B cell (primary cell): ENCODE measurements at regions not wholly inside any gene's neighbourhood (a gene's known extent, or its start where the extent isn't known, plus 50 kb on each side); places are given as distances from the start of the nearest gene placed in this dataset.

Source experiments
- ATAC-seq: fragments of 200-7000 bp; cut with Tn5 transposase; one replicate; pipeline ENCODE4 v1.10.0; 2021; ENCODE audit warnings: low read depth, mild to moderate bottlenecking, moderate number of reproducible peaks, moderate library complexity
- CTCF ChIA-PET: fragments of 350-600 bp; sonication (Branson Sonifier 250); formaldehyde crosslinking; loops from one replicate; lab custom pipeline; 2021; ENCODE audit warnings: antibody characterized with exemption, inconsistent platforms; lab: Charles Lee
- POLR2A ChIA-PET: fragments of 350-600 bp; sonication (Branson Sonifier 250); formaldehyde crosslinking; loops from one replicate; lab custom pipeline; 2021; ENCODE audit warnings: antibody characterized with exemption; lab: Charles Lee
- DNase-seq: peaks from one replicate; pipeline ENCODE4 v3.0.0; 2013
- H2AFZ ChIP-seq: 2 replicates; pipeline ENCODE4 v1.6.1; 2012; ENCODE audit warnings: mild to moderate bottlenecking, low read depth, low read length; ENCODE audit not compliant: insufficient read depth, poor library complexity, severe bottlenecking
- H3K27ac ChIP-seq, 2 donors: 1 replicate in 1 of 2; 2 replicates in 1 of 2; pipeline ENCODE4 v1.5.1; 2012 to 2013; ENCODE audit warnings: low read length in 2 of 2, mild to moderate bottlenecking in 2 of 2, moderate library complexity in 1 of 2
- H3K27me3 ChIP-seq, 4 experiments: fragments of 200-600 bp in 1 of 4; sonication (generic) in 1 of 4; replicated peaks in 1 of 4; 1 replicate in 2 of 4; 2 replicates in 2 of 4; pipeline versions ENCODE4 v1.6.1 to v1.7.0; 2013 to 2016; ENCODE audit warnings: low read length in 3 of 4, mild to moderate bottlenecking in 2 of 4, mixed read lengths in 1 of 4, moderate library complexity in 1 of 4; ENCODE audit not compliant: insufficient read depth in 4 of 4, control insufficient read depth in 3 of 4; ENCODE audit errors: control extremely low read depth in 1 of 4
- H3K36me3 ChIP-seq, 2 experiments: replicated peaks in 1 of 2; 1 replicate in 1 of 2; 2 replicates in 1 of 2; pipeline versions ENCODE4 v1.6.1 to v1.7.1; 2013; ENCODE audit warnings: low read length in 1 of 2; ENCODE audit not compliant: insufficient read depth in 2 of 2, control insufficient read depth in 1 of 2; ENCODE audit errors: control extremely low read depth in 1 of 2, extremely low read depth in 1 of 2
- H3K4me1 ChIP-seq, 2 donors: fragments of 200-600 bp in 1 of 2; sonication (generic) in 1 of 2; 1 replicate in 1 of 2; 2 replicates in 1 of 2; pipeline versions ENCODE4 v1.5.1 to v1.6.1; 2013 to 2017; ENCODE audit warnings: low read length in 2 of 2; ENCODE audit not compliant: control insufficient read depth in 2 of 2, insufficient read depth in 2 of 2
- H3K4me2 ChIP-seq: replicated peaks from 2 replicates; pipeline ENCODE3; 2012; ENCODE audit warnings: mild to moderate bottlenecking, low read depth, low read length; ENCODE audit not compliant: poor library complexity, severe bottlenecking
- H3K4me3 ChIP-seq, 5 experiments: fragments of 200-600 bp in 1 of 5; sonication (generic) in 1 of 5; 1 replicate in 3 of 5; 2 replicates in 2 of 5; pipeline versions ENCODE4 v1.5.1 to v1.7.0; 2011 to 2016; ENCODE audit warnings: low read length in 4 of 5, mild to moderate bottlenecking in 4 of 5, low read depth in 2 of 5, control low read depth in 1 of 5, moderate library complexity in 1 of 5; ENCODE audit not compliant: insufficient read depth in 1 of 5; ENCODE audit errors: control extremely low read depth in 1 of 5, extremely low read depth in 1 of 5
- H3K79me2 ChIP-seq: fragments of 200-600 bp; sonication (generic); one replicate; pipeline ENCODE4 v1.6.0; 2016; ENCODE audit warnings: low read length; ENCODE audit not compliant: control insufficient read depth, insufficient read depth
- H3K9ac ChIP-seq: fragments of 200-600 bp; sonication (generic); 2 replicates; pipeline ENCODE4 v1.6.1; 2017; ENCODE audit warnings: mild to moderate bottlenecking, low read length, moderate library complexity
- H3K9me3 ChIP-seq, 3 donors: one replicate each; pipeline versions ENCODE4 v1.6.1 to v1.7.1; 2013; ENCODE audit warnings: low read length in 2 of 3; ENCODE audit not compliant: control insufficient read depth in 2 of 3, insufficient read depth in 1 of 3; ENCODE audit errors: control extremely low read depth in 1 of 3
- H4K20me1 ChIP-seq: 2 replicates; pipeline ENCODE4 v1.6.0; 2012; ENCODE audit warnings: mild to moderate bottlenecking, low read length; ENCODE audit not compliant: insufficient read depth, control insufficient read depth, poor library complexity, severe bottlenecking
- H3K27ac Mint-ChIP-seq: one replicate; pipeline ENCODE4 v1.8.0; 2021; ENCODE audit warnings: mixed read lengths
- H3K27me3 Mint-ChIP-seq: one replicate; pipeline ENCODE4 v1.8.0; 2021; ENCODE audit warnings: mixed read lengths
- H3K4me1 Mint-ChIP-seq: one replicate; pipeline ENCODE4 v1.8.0; 2021; ENCODE audit warnings: mixed read lengths
- H3K4me3 Mint-ChIP-seq: one replicate; pipeline ENCODE4 v1.8.0; 2021; ENCODE audit warnings: mixed read lengths
- H3K9me3 Mint-ChIP-seq: one replicate; pipeline ENCODE4 v1.8.0; 2022; ENCODE audit warnings: mixed read lengths; ENCODE audit not compliant: insufficient read depth
- CTCF ChIP-seq: fragments of 200-600 bp; IDR thresholded peaks from one replicate; pipeline ENCODE4 v1.8.0; 2022; ENCODE audit warnings: antibody characterized with exemption, mild to moderate bottlenecking
- EZH2 ChIP-seq: IDR thresholded peaks from 2 replicates; pipeline ENCODE4 v1.6.1; 2012; ENCODE audit warnings: borderline replicate concordance, low read depth, mild to moderate bottlenecking, moderate library complexity, low read length; ENCODE audit not compliant: insufficient read depth, poor library complexity, severe bottlenecking
- WGBS: methylation state at CpG from one replicate; pipeline ENCODE4 v1.1.5; 2013; ENCODE audit warnings: missing lambda C conversion rate; ENCODE audit not compliant: insufficient coverage; 5-methylcytosine and 5-hydroxymethylcytosine counted together
- intact Hi-C: fragments of 100-400 bp; cut with micrococcal nuclease; formaldehyde crosslinking; loops from one replicate; pipeline ENCODE4 v1.10.0; 2022

GRCh38 chr9:4933177-4933576 is 51.9 kb upstream of the JAK2 start:
- H3K27me3 ChIP-seq: no peaks in the 10 kb centered on the region
- no peak overlapping the region for H3K9ac ChIP-seq
- Mint-ChIP-seq H3K4me1 (peaks cover 33% of the 10 kb centered on the region), H3K27ac (no peak overlapping the region), H3K9me3 (no peaks in the 10 kb centered on the region), H3K27me3 (no peaks in the 10 kb centered on the region), H3K4me3 (no peak overlapping the region)
- no peaks in the 10 kb centered on the region for H3K36me3 ChIP-seq
- H3K4me2 ChIP-seq: no peak overlapping the region
- no peaks in the 10 kb centered on the region for H3K79me2 ChIP-seq
- POLR2A ChIA-PET: no interaction called here
- ATAC-seq: no peak
- CTCF ChIA-PET: no interaction called here
- WGBS: 80% methylated on average over 2 of the region's 4 CpGs
- peaks cover 28 to 30% of the 10 kb centered on the region in 2 donors for H3K4me1 ChIP-seq
- no peak for TF ChIP-seq EZH2
- TF ChIP-seq CTCF: no peak
- intact Hi-C loops: no loop called here
- no peak overlapping the region for H3K27ac ChIP-seq
- no peak overlapping the region for H2AFZ ChIP-seq
- no peaks in the 10 kb centered on the region for H4K20me1 ChIP-seq
- no peak for DNase-seq
- no peak overlapping the region for H3K4me3 ChIP-seq
- H3K9me3 ChIP-seq: no peaks in the 10 kb centered on the region

GRCh38 chr9:4933861-4934260 is 51.2 kb upstream of the JAK2 start:
- H3K4me3 ChIP-seq: no peak overlapping the region
- Mint-ChIP-seq H3K27ac (no peak overlapping the region), H3K4me3 (no peak overlapping the region), H3K4me1 (peaks cover 39% of the 10 kb centered on the region), H3K27me3 (no peaks in the 10 kb centered on the region), H3K9me3 (no peaks in the 10 kb centered on the region)
- intact Hi-C loops: no loop called here
- H3K9ac ChIP-seq: no peak overlapping the region
- CTCF ChIA-PET: no interaction called here
- no peaks in the 10 kb centered on the region for H3K27me3 ChIP-seq
- H2AFZ ChIP-seq: no peak overlapping the region
- peaks cover 35 to 36% of the 10 kb centered on the region in 2 donors for H3K4me1 ChIP-seq
- WGBS: 100% methylated on average over 1 of the region's 2 CpGs
- no peak overlapping the region for H3K4me2 ChIP-seq
- H3K9me3 ChIP-seq: no peaks in the 10 kb centered on the region
- no peak for TF ChIP-seq CTCF
- no peak for TF ChIP-seq EZH2
- ATAC-seq (no peak), DNase-seq (no peak)
- POLR2A ChIA-PET: no interaction called here
- H4K20me1 ChIP-seq: no peaks in the 10 kb centered on the region
- no peaks in the 10 kb centered on the region for H3K79me2 ChIP-seq
- H3K27ac ChIP-seq: no peak overlapping the region
- no peaks in the 10 kb centered on the region for H3K36me3 ChIP-seq
